ENCODE measurements at regions not wholly inside any gene's neighbourhood (a gene's known extent, or its start where the extent isn't known, plus 50 kb on each side); places are given as distances from the start of the nearest gene placed in this dataset.

- H3K27ac ChIP-seq (ENCODE audit: low read depth, low read length, poor library complexity, severe bottlenecking), result no peak overlapping the region
- H3K36me3 ChIP-seq (ENCODE audit: insufficient read depth, low read length), result no peaks in the 10 kb centered on the region
- no peaks in the 10 kb centered on the region for H3K9me2 ChIP-seq (ENCODE audit: insufficient read depth, low read length)
- H3K9me3 ChIP-seq (ENCODE audit: low read length), result no peaks in the 10 kb centered on the region
- no peak overlapping the region for H3K4me2 ChIP-seq (ENCODE audit: low read length)
- H3K4me3 ChIP-seq (ENCODE audit: low read depth, low read length, poor library complexity, severe bottlenecking), result no peak overlapping the region
- H2AFZ ChIP-seq (ENCODE audit: low read length), result no peak overlapping the region
- H3K4me1 ChIP-seq (ENCODE audit: insufficient read depth, low read length, poor library complexity, severe bottlenecking), result no peaks in the 10 kb centered on the region
- no peak for DNase-seq (ENCODE audit: low spot score)
- TF ChIP-seq CTCF (conservative IDR thresholded peaks at IDR 0.05; ENCODE audit: low read length) (no peak), EZH2phosphoT487 (IDR thresholded peaks at IDR 0.05; ENCODE audit: borderline replicate concordance, low read depth, low read length) (no peak)
- H3K79me2 ChIP-seq (ENCODE audit: insufficient read depth, low read depth, low read length), result no peaks in the 10 kb centered on the region
- H4K20me1 ChIP-seq (ENCODE audit: insufficient read depth, low read length), result no peaks in the 10 kb centered on the region
- intact Hi-C loops (cut with micrococcal nuclease; ENCODE audit: unreplicated experiment), result no loop called here
- no TSS peak for BruUV-seq (replicated peaks)
- ChIA-PET CTCF (ENCODE audit: unreplicated experiment) (no interaction called here), POLR2A (no interaction called here)
Measured at GRCh38 chr5:4197151-4197550, 601.5 kb downstream of the IRX1 start.

DNA sequence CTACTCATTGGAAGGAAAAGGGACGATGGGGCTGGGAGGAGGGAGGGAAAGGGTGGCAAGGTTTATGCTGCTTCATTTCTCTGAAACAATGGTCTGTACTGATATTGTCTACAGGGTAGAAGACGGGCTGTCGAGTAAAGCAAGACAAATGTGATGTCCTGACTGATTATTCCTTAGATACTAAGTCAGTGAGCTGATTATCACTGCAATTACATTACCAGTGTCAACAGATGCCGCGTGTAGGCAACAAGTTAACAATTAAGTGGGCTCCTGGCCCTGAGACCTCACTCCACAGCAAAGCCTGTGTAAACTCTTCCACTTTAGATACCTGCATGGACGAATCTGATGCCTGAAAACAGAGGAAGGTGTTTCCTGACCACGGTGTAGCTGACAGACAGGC, 602.8 kb downstream of the IRX1 start:
- no TSS peak for BruUV-seq (replicated peaks)
- POLR2A ChIA-PET, result no interaction called here
- CTCF ChIA-PET (ENCODE audit: unreplicated experiment), result no interaction called here
- no peaks in the 10 kb centered on the region for H3K4me1 ChIP-seq (ENCODE audit: insufficient read depth, low read length, poor library complexity, severe bottlenecking)
- no peaks in the 10 kb centered on the region for H3K36me3 ChIP-seq (ENCODE audit: insufficient read depth, low read length)
- no peaks in the 10 kb centered on the region for H3K9me3 ChIP-seq (ENCODE audit: low read length)
- H3K79me2 ChIP-seq (ENCODE audit: insufficient read depth, low read depth, low read length), result no peaks in the 10 kb centered on the region
- intact Hi-C loops (cut with micrococcal nuclease; ENCODE audit: unreplicated experiment), result no loop called here
- H3K9me2 ChIP-seq (ENCODE audit: insufficient read depth, low read length), result no peaks in the 10 kb centered on the region
- H2AFZ ChIP-seq (ENCODE audit: low read length), result no peak overlapping the region
- TF ChIP-seq CTCF (conservative IDR thresholded peaks at IDR 0.05; ENCODE audit: low read length), result no peak
- TF ChIP-seq EZH2phosphoT487 (IDR thresholded peaks at IDR 0.05; ENCODE audit: borderline replicate concordance, low read depth, low read length), result no peak
- DNase-seq (ENCODE audit: low spot score), result no peak
- H3K4me2 ChIP-seq (ENCODE audit: low read length), result no peak overlapping the region
- H3K27ac ChIP-seq (ENCODE audit: low read depth, low read length, poor library complexity, severe bottlenecking), result no peak overlapping the region
- no peaks in the 10 kb centered on the region for H4K20me1 ChIP-seq (ENCODE audit: insufficient read depth, low read length)
- H3K4me3 ChIP-seq (ENCODE audit: low read depth, low read length, poor library complexity, severe bottlenecking), result no peak overlapping the region

DNA sequence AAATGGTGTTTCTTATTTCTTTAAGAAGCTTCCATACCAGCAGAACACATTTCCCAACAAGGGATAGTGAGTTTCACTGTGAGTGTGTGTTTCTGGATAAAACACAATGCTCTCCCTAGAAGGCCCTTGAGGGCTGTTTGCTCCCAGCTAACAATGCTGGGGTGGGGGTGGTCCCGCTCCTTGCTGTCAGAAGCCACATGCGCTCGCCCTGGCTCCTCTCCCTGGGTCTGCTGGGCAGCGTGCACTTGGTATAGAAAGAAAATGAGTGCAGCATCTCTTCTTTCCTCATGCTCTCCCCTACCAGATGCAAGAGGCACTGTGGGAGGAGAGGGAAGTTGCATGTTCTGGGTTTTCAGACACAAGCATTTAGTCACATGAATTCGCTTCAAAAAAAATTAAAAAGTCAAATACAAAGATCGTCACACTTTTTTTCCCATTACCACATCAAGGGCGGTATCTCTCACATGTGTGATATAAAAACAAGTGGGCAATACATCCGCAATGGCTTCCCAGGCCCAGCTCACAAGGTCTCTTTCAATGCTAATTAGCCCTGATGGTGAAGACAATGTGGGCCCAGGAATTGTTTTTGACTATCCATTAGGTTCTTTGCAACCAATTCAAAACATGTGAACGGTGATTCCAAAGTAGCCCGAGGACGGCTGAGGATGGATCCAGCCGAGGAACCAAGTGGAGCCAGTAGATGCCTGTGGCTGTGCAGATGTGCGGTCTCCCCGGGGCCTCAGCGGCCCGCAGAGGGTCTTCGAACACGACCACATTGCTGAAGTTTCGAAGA, 603.6 kb downstream of the IRX1 start:
- H3K4me3 ChIP-seq (ENCODE audit: low read depth, low read length, poor library complexity, severe bottlenecking), result no peak overlapping the region
- TF ChIP-seq CTCF (conservative IDR thresholded peaks at IDR 0.05; ENCODE audit: low read length), result no peak
- no peak for TF ChIP-seq EZH2phosphoT487 (IDR thresholded peaks at IDR 0.05; ENCODE audit: borderline replicate concordance, low read depth, low read length)
- no TSS peak for BruUV-seq (replicated peaks)
- H4K20me1 ChIP-seq (ENCODE audit: insufficient read depth, low read length), result no peaks in the 10 kb centered on the region
- H3K4me2 ChIP-seq (ENCODE audit: low read length), result no peak overlapping the region
- no peaks in the 10 kb centered on the region for H3K79me2 ChIP-seq (ENCODE audit: insufficient read depth, low read depth, low read length)
- no peaks in the 10 kb centered on the region for H3K9me3 ChIP-seq (ENCODE audit: low read length)
- ChIA-PET CTCF (ENCODE audit: unreplicated experiment) (no interaction called here), POLR2A (no interaction called here)
- H3K36me3 ChIP-seq (ENCODE audit: insufficient read depth, low read length), result no peaks in the 10 kb centered on the region
- H2AFZ ChIP-seq (ENCODE audit: low read length), result no peak overlapping the region
- no peaks in the 10 kb centered on the region for H3K4me1 ChIP-seq (ENCODE audit: insufficient read depth, low read length, poor library complexity, severe bottlenecking)
- intact Hi-C loops (cut with micrococcal nuclease; ENCODE audit: unreplicated experiment), result no loop called here
- no peaks in the 10 kb centered on the region for H3K9me2 ChIP-seq (ENCODE audit: insufficient read depth, low read length)
- no peak for DNase-seq (ENCODE audit: low spot score)
- no peak overlapping the region for H3K27ac ChIP-seq (ENCODE audit: low read depth, low read length, poor library complexity, severe bottlenecking)

Measured in OCI-LY7 (cell line).